Muscle of leg (tissue), 3 donors: ENCODE measurements at regions not wholly inside any gene's neighbourhood (a gene's known extent, or its start where the extent isn't known, plus 50 kb on each side); places are given as distances from the start of the nearest gene placed in this dataset.
A peak's percentile ranks its signal among the peaks of the same experiment; 100 is the strongest.

Experiments used
- DNase-seq: peaks from one replicate; pipeline ENCODE4 v3.0.0; 2013
- H3K27ac ChIP-seq: one replicate; pipeline ENCODE4 v1.5.1; 2013; ENCODE audit warnings: mild to moderate bottlenecking, low read length, control low read depth
- H3K27me3 ChIP-seq: one replicate; pipeline ENCODE4 v1.6.1; 2013; ENCODE audit warnings: low read length; ENCODE audit not compliant: control insufficient read depth, insufficient read depth
- H3K36me3 ChIP-seq: one replicate; pipeline ENCODE4 v1.6.1; 2013; ENCODE audit warnings: low read length; ENCODE audit not compliant: control insufficient read depth, insufficient read depth
- H3K4me1 ChIP-seq: one replicate; pipeline ENCODE4 v1.6.1; 2013; ENCODE audit warnings: low read length; ENCODE audit not compliant: control insufficient read depth, insufficient read depth
- H3K4me3 ChIP-seq: one replicate; pipeline ENCODE4 v1.5.1; 2013; ENCODE audit warnings: low read length, control low read depth
- H3K9me3 ChIP-seq: replicated peaks from 2 replicates; pipeline ENCODE4 v1.6.1; 2013; ENCODE audit warnings: low read depth, low read length; ENCODE audit not compliant: control insufficient read depth
- WGBS: methylation state at CpG from one replicate; pipeline ENCODE4 v1.1.5; 2013; ENCODE audit warnings: missing lambda C conversion rate; ENCODE audit not compliant: insufficient coverage; 5-methylcytosine and 5-hydroxymethylcytosine counted together

- no peaks in the 10 kb centered on the region for H3K36me3 ChIP-seq
- WGBS = no CpG with 5 or more reads among the region's 2 CpGs
- no peak overlapping the region for H3K4me3 ChIP-seq
- no peaks in the 10 kb centered on the region for H3K9me3 ChIP-seq
- H3K27me3 ChIP-seq = no peaks in the 10 kb centered on the region
- H3K4me1 ChIP-seq = no peaks in the 10 kb centered on the region
- H3K27ac ChIP-seq = no peak overlapping the region
- no peak for DNase-seq
Observed at GRCh38 chr5:167166696-167167095, 1124.7 kb upstream of the WWC1 start.

- no peak overlapping the region for H3K27ac ChIP-seq
- no peaks in the 10 kb centered on the region for H3K9me3 ChIP-seq
- 10% methylated on average over 5 of the region's 8 CpGs for WGBS
- no peaks in the 10 kb centered on the region for H3K4me1 ChIP-seq
- H3K4me3 ChIP-seq = no peak overlapping the region
- no peaks in the 10 kb centered on the region for H3K27me3 ChIP-seq
- H3K36me3 ChIP-seq = no peaks in the 10 kb centered on the region
- DNase-seq = peak; percentile 5
Observed at GRCh38 chr5:167167191-167167795, 1124.2 kb upstream of the WWC1 start.

GRCh38 chr5:167168971-167169370 lies 1122.5 kb upstream of the WWC1 start:
- DNase-seq = no peak
- 68% methylated on average over 2 of the region's 6 CpGs for WGBS

GRCh38 chr5:167171056-167171455 lies 1120.4 kb upstream of the WWC1 start:
- WGBS = 83% methylated on average over 2 of the region's 3 CpGs
- DNase-seq = no peak
- no peak overlapping the region for H3K27ac ChIP-seq
- H3K27me3 ChIP-seq = no peaks in the 10 kb centered on the region
- H3K4me1 ChIP-seq = no peaks in the 10 kb centered on the region
- H3K9me3 ChIP-seq = no peaks in the 10 kb centered on the region
- H3K36me3 ChIP-seq = no peaks in the 10 kb centered on the region
- no peak overlapping the region for H3K4me3 ChIP-seq

More at GRCh38 chr5:167168971-167169370, 1122.5 kb upstream of the WWC1 start:
- H3K36me3 ChIP-seq = no peaks in the 10 kb centered on the region
- no peak overlapping the region for H3K4me3 ChIP-seq
- H3K9me3 ChIP-seq = no peaks in the 10 kb centered on the region
- H3K27ac ChIP-seq = no peak overlapping the region
- H3K27me3 ChIP-seq = no peaks in the 10 kb centered on the region
- no peaks in the 10 kb centered on the region for H3K4me1 ChIP-seq

- no CpG with 5 or more reads among the region's 4 CpGs for WGBS
- H3K36me3 ChIP-seq = no peaks in the 10 kb centered on the region
- H3K9me3 ChIP-seq = no peaks in the 10 kb centered on the region
- no peaks in the 10 kb centered on the region for H3K27me3 ChIP-seq
- H3K4me1 ChIP-seq = no peaks in the 10 kb centered on the region
- DNase-seq = no peak
- no peak overlapping the region for H3K4me3 ChIP-seq
- H3K27ac ChIP-seq = no peak overlapping the region
Observed at GRCh38 chr5:167177736-167178135, 1113.7 kb upstream of the WWC1 start.

DNA sequence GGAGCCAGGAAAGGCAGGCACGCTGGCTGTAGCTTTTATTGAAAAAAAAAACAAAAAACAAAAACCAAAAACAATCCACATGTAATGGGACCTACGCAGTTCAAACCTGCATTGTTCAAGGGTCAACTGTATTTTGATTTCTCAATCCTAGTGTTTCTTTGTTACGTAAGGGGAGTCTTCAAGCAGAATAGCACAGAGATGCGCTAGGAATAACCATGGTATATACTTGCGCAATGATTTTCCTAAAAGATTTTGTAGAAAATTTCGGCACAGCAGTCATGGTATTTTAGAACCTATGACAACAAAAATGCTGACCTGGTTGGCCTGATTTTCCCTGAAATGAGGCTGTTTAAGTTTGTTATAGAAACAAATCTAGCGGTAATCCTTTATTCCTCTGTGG lies 1110.5 kb upstream of the WWC1 start:
- H3K27ac ChIP-seq = no peak overlapping the region
- WGBS = 92% methylated on average over 4 of the region's 7 CpGs
- H3K36me3 ChIP-seq = no peaks in the 10 kb centered on the region
- H3K4me3 ChIP-seq = no peak overlapping the region
- no peak for DNase-seq
- no peaks in the 10 kb centered on the region for H3K9me3 ChIP-seq
- no peaks in the 10 kb centered on the region for H3K27me3 ChIP-seq
- no peaks in the 10 kb centered on the region for H3K4me1 ChIP-seq

GRCh38 chr5:167205881-167206280 lies 1085.6 kb upstream of the WWC1 start:
- 94% methylated on average over 5 of the region's 6 CpGs for WGBS
- H3K9me3 ChIP-seq = peaks cover 5% of the 10 kb centered on the region
- no peak overlapping the region for H3K27ac ChIP-seq
- H3K4me1 ChIP-seq = peaks cover 3% of the 10 kb centered on the region
- no peaks in the 10 kb centered on the region for H3K27me3 ChIP-seq
- H3K36me3 ChIP-seq = no peaks in the 10 kb centered on the region
- DNase-seq = no peak
- H3K4me3 ChIP-seq = no peak overlapping the region

- Histone ChIP-seq H3K4me3 (no peak overlapping the region), H3K27ac (peak overlapping the region; percentile 20), H3K9me3 (peaks cover 5% of the 10 kb centered on the region), H3K4me1 (peaks cover 3% of the 10 kb centered on the region), H3K36me3 (no peaks in the 10 kb centered on the region), H3K27me3 (no peaks in the 10 kb centered on the region)
- 27% methylated on average over 4 of the region's 7 CpGs for WGBS
- DNase-seq = peak; percentile 97
Observed at GRCh38 chr5:167207081-167207480, 1084.4 kb upstream of the WWC1 start.

GRCh38 chr5:167208911-167209310 lies 1082.5 kb upstream of the WWC1 start:
- H3K4me3 ChIP-seq = no peak overlapping the region
- H3K4me1 ChIP-seq = peaks cover 3% of the 10 kb centered on the region
- no CpG with 5 or more reads among the region's 4 CpGs for WGBS
- peaks cover 5% of the 10 kb centered on the region for H3K9me3 ChIP-seq
- H3K27ac ChIP-seq = no peak overlapping the region
- no peak for DNase-seq
- H3K27me3 ChIP-seq = no peaks in the 10 kb centered on the region
- no peaks in the 10 kb centered on the region for H3K36me3 ChIP-seq

DNA sequence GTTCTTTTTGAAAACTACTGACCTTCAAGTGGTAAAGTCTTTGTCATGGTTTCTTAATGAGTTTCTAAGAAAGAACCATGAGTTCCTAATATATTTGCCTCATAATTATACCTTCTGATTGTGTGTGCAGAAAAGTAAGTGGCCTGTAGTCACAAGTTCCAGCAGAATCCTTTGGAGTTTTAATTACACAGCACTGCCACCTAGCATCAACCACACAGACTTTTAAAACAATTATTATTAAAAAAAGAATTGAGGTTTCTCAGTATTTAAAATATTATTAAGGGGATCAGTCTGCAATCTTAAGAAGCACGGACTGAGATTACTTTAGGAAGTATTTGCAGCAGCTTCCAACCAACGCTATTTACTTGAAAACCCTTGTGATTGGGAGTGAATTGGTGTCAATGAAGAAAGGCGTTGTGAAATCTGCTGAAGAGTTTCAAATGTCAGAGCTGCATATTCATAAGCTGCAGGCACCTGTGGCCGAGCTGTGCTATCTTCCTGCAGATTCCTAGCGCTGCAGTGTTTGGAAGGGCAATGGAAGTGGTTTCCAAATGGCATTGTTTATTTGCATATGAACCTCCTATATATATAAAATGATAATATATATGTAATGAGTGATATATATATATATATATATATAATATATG lies 1074.2 kb upstream of the WWC1 start:
- Histone ChIP-seq H3K4me3 (no peak overlapping the region), H3K36me3 (no peaks in the 10 kb centered on the region), H3K27ac (no peak overlapping the region), H3K27me3 (no peaks in the 10 kb centered on the region), H3K4me1 (no peaks in the 10 kb centered on the region), H3K9me3 (no peaks in the 10 kb centered on the region)
- WGBS = 43% methylated on average over 1 of the region's 5 CpGs
- DNase-seq = peak; percentile 20
